ENCODE measurements at regions not wholly inside any gene's neighbourhood (a gene's known extent, or its start where the extent isn't known, plus 50 kb on each side); places are given as distances from the start of the nearest gene placed in this dataset.

DNA sequence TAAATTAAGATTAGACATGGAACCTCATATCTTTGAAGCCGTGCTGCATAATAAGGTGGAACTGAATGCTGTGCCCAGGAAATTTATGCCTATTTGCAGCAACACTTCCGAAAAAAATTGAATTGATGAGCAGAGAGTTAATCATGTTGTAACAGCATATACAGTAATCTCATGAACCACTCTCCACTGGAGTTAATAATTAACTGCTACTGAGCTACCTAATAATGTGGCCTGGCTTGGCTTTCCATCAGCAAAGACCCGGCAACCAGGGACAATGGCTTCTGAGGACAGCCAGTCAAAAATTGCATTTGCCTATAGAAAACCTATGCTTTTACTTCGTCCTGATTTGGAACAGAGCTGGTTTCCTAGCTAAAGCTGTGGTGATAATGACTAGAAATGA, 63.8 kb upstream of the GATB start:
- DNase-seq: no peak

DNA sequence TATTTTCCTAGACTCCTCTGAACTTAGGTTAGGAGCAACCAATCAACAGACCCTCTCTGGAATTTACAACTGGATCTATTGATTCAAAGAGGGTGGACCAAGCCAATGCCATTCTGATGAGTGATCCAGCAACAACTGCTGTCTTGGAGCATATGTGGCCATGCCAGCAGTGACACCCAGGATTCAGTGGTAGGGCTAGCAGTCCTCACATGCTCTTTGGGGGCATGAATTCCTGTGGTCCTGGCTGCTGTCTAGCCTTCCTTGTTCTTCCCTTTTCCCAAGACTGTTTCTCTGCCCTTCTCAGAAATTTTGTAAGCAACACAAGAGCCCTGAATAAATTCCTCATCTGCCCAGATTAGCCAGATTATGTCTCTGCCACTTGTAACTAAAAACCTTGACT, 61.5 kb upstream of the GATB start:
- no peak for DNase-seq

DNA sequence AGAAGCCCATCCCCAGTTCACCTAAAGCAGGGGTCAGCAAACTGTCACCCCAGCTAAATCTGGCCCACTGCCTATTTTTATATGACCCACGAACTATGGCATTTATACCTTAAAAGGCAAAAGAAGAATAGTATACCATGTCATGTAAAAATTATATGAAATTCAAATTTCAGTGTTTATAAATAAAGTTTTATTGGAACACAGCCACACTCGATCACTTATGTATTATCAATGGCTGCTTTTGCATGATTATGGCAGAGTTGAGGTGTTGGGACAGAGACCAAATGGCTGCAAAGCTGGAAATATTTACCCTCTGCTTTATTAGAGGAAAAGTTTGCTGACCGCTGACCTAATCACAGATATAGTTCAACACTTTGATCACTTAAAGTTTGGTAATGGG, 59.2 kb upstream of the GATB start:
- no peak for DNase-seq

DNA sequence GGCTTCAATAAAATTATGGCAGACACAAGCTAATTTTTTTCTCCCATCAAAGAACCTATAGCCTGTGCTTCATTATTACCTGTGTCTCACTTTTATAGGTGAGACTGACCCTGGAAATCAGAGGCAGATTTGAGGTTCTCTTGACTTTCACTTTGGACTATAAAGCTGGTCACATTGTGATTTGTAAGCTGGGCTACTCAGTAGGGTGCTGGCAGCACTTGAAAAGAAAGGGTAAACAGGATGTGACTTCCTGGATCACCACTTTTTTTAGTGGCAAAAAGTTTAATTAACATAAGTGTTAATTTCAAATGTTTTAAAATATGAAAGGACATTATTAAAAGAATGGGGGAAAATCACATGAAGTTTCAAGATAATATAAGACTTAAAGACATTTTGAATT, 50.6 kb upstream of the GATB start:
- DNase-seq: no peak
